Right forelimb (tissue), 1 donor: ENCODE measurements at regions not wholly inside any gene's neighbourhood (a gene's known extent, or its start where the extent isn't known, plus 50 kb on each side); places are given as distances from the start of the nearest gene placed in this dataset.

ENCODE experiments used
- DNase-seq: peaks from one replicate; pipeline ENCODE4 v3.0.0-alpha.2; 2018

DNA sequence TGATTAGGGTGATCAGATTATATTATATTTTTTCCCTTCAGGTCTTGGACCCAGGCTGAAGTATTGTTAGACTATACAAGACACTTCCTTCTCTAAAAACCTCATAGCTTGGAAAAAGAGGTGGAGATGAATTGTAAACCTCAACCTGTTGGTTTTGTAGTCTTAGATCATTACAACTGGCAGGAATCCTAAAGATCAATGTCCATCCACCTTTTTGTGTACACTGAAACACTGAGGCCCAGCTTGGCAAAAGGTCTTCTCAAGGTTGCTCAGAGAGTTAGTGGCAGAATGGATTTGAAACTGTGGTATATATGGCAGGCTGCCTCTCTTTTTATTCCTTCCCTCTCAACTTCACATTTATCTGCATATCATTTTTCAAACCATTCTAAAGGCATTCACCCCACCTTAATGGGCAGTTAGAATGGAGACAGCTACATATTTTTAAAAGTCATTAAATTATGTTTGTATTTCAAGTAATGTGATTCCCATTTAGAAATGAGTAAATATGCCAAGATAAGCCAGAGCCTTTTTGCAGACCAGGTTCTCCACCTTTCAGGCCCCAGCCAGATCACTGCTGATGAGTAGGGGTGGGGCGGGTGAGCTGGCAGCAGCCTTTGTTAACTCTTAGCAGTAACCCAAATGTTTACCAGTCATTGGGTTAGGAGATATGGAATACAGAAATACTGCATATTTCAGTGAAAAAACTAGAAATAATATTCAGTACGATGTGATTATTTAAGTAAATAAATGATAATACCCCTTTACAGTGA, 243.2 kb upstream of the F9 start:
- DNase-seq = no peak

DNA sequence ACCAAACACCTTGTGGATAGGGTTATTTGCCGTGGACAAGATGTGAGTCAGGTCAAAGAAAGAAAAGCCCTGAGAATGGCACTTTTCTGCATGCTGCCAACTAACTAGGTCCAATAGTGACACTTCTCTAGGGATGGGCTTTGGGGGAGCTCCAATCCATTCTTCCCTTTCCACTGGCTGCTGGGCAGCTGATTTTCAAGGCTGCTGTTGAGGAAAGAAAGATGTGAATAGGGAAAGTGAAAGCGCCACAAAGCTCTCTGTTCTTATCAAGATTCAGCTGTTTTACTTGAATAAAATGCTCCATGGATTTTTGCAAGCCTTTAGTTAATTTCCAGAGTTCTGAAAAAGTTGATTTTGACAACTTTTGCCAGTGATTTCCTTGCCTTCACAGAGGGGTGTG, 244.2 kb upstream of the F9 start:
- no peak for DNase-seq

DNA sequence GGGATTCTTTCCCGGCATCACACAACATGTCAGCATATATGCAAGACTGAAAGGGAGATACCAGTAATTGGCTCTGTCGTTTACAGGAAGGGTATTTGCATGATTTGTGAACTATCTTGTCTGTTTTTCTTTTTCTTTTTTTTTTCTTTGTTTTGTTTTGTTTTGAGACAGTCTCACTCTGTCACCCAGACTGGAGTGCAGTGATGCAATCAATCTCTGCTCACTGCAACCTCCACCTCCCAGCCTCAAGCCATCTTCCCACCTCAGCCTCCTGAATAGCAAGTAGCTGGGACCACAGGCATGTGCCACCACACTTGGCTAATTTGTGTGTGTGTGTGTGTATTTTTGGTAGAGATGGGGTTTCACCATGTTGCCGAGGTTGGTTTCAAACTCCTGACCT, 262.7 kb upstream of the F9 start:
- no peak for DNase-seq

DNA sequence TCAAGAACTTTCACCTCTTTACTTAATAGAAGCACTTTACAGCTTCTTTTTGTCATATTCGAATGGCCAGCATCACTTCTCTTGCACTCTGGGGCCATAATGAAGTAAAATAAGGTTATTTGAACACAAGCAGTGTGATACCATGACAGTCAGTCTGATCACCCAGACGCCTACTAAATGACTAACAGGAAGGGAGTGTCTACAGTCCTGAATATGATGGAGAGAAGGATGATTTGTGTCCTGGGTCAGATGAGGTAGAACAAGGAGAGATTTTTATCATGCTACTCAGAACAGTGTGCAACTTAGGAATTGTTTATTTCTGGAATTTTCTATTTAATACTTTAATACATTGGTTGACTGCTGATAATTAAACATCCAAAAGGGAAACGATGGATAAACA, 284.2 kb upstream of the F9 start:
- no peak for DNase-seq

DNA sequence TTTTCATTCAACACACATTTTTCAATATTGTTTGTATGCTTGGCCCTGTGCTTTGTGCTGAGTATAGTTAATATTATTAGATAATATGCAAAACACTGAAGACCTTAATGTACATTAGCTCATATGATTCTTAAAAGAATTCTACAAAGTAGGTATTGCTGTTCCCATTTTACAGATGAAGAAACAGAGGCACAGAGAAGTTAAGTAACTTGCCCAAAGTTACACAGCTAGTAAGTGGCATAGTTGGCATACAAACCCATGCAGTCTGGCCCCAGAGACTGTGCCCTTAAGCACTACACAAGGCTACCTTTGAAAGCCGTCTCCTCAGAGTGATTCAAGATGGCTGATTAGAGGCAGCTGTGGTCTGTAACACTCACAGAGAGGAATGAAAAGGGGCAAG, 293.4 kb upstream of the F9 start:
- DNase-seq = no peak

DNA sequence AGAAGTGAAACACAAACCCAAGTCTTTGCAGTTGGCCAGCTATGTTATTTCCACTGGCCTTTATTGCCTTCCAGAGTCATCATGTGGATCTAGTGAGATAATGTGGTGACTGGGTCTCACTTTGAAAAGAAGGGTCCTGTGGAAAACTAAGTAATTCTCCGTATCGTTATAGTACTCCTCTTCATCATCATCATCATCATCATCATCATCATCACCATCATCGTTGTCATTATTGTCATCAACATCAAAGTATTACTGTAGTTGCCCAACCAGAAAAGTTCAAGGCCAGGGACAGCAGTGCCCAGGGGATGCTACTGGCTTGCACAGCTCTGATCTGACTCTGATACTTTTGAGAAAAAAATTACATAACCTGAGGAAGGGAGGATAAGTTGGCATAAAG, 295.6 kb upstream of the F9 start:
- no peak for DNase-seq

DNA sequence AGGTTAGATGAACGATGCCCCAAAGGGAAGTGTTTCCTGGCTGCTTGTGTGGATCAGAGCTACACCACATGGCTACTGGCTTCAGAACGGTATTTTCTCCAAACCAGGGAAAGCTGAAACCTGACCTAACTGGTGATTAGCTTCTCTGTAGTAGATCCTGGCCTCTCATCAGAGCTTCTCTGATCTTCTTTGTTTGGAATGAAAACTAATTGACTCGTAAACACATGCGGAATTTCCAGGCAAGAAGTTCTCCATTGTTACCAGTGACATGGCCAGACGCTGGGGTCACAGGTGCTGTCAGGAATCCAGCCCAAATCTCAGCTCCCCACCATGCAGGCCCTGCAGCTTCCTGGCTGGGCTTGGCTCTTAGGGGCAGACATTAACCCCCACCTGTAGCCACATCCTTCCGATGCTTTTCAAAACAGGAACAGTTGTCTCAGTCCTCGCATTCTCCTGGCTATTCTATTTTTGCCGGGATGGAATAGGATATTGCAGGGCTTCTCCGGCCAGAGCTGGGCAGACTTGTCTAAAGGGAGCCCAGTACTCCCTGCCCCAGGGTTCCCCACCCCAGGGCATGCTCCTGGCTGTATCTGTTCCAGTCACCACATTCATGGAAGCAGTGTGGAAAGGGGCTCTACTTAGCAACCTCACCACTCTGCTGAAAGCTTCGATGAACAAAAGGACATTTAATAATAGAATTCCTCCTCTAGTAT, 305.4 kb upstream of the F9 start:
- DNase-seq = no peak

DNA sequence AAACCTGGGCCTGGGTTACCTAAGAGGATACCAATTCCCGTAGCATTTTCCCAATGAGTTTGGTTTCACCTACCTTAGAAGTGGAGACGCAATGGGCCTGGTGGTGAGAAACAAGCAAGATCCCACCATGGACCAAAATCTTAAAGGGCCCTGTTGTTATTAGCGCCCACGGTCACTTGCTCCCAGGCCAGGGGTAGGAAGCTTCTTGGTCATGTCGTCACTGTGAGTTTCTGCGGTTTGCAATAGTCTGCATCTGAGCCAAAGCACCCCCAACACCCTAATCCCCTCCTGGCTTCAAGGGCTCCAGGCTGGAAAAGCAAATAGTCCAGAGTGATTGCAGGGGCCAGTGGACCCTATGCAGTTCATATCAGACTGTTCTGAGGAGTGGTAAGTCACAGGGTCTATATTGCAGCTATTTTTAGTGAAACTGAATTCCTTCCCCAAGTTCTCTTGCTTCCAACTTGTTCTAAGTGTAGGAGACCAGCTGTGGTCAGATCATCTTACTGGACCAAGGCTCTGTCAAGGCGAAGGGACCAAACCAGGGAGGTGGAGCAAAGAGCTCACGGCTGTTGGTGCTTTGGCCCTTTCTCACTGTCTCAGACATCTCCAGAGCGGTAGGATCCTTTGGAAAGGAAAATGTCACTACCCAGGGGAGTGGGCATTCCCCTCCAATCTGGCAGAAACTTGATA, 307.9 kb upstream of the F9 start:
- DNase-seq = no peak

DNA sequence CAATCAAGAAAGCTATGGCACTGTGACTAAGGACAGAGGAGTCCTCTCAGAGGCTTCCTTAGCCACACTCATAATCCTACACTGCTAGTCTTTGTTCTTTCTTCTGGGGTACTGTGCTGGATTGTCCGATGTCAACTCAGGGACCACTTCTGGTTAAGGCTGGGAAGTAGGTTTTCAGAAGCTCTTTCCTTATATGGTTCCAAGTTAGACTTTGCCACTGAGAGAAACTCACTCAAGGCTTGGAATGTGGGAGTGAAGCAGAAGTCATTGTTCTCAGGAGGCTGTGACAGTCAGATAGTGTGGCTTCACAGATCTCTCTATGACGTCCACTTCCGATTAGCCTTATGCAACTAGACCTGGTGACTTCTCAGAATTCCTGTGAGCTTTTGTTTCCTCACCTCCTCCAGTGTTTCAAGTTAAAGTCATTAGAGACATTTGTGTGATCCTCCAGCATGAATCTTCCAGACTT, 317.3 kb upstream of the F9 start:
- DNase-seq = no peak

DNA sequence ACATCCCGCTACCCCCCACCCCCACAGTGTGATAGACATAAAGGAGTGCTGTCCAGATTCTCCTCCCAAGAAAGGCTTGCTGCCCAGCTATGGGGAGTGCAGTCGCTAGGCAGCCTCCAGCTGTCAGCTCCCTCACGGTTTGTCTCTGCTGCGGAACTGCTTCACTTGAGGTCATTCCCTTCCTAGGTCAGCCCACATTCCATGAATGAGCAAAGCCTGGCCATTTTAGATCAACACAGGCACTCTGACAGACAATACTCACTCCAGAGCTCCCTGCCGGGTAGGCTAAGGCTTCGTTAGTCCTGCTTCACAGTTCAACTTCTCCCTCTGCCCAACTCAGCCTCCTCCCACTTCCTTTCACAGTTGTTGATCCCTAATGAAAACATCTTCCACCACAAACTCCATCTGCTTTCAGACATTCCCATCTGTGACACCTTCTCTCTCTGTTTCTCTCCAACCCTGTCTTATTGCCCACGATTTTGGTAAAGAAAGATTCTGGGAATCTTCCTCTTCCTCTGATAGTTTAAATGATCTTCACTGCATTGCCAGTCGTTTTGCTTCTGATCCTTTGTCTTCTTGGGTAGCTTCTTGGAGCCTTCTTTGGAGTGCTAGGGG, 318.9 kb upstream of the F9 start:
- no peak for DNase-seq

DNA sequence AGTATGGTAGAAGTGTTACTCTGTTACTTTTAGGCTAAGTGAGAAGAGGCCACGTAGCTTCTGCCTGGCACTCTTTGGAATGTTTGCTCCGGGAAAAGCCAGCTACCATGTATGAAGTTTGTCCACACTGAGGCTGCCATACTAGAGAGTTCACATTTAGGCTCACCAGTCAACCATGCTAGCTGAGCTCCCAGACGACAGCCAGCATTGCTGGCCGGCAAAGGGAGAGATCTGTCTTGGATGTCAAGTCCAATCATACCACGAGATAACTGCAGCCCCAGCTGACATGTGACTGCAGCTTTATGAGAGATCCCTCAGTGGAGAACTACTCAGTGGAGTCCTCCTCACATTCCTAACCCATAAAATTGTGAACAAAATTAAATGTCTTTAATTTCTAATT, 321.2 kb upstream of the F9 start:
- DNase-seq = no peak

DNA sequence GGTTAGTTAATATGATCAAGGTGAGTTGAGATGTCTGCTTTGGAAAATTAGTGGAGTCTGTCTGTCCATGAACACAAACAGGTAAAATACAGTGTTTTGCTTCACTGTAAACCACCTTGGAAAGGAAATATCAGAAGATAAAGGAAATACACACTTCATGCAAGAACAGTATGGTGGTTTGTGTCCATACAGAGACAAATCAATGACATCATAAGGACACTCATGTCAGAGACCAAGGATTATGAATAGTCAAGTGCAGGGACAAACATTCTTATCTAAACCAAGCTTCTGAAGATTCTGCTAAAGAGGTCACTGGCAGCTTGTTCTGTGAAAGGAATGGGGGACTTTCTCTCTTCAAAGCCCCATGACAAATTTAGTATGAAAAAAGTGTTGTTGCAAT, 322.9 kb upstream of the F9 start:
- no peak for DNase-seq

DNA sequence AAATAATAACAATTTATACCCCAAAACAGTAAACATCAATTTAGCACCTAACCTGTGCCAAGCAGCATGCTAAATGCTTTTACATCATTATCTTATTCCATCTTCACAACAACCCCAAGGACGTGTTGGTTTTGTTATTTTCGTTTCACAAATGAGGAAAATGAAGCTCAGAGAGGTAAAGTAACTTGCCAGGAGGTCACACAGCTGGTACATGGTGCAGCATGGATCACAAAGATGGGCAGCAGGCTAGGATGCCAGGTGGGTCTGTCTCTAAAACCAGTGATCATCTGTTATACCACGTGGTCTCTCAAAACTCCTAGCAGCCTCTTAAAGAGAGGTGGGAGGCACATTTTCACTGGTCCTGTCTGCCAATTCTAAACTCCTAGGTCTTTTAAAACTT, 323.6 kb upstream of the F9 start:
- no peak for DNase-seq

DNA sequence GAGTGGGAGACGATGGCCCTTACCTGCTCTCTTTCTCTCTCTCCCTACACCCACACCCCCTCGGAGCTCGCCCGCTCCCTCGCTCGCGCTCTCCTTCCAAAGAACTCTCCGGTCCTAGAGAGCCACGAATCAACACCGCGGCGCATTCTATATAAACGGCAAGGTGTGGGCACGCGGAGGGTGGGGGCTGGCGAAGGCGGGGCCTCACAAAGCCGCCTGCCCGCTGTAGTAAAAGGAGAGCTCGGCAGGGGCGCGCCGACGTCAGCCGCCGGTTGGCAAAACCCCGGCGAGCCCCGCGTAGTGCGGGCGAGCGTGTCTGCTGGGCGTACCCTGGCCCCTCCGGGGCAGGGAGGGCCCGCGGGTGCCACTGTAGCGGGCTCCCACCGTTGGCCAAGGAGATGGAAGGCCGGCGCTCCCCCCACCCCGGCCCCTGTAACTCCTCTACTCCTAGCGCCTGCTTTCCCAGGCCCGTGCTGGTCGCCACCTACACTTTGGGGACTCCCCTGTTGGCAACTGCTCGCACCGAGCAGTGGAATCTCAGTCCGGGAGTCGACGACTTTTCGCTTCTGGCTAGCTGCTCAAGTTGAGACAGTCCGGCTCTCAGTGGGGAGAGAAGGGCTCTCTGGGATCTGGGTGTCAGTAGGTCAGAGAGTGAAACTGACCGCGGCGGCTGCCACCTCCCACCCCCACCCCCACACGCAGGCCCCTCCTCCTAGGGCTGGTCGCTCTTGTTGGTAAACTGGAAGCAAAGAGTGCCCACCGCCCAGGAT, 325.5 kb upstream of the F9 start:
- DNase-seq = peak; percentile 57

DNA sequence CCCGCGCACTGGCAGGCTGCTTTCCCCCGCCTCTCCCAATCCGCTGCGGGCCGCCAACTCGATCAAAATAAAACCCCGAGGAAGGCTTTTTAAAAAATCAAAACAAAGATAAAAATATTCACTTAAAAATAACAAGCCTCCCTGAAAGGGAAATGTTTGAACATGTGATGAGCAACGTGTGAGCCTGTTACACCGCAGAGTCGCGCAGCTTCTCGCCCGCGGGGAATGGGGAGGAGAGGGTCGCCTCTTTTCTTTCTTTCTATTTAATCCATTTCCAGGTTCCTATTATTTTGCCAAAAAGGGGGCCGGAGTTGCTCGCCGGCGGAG, 326.0 kb upstream of the F9 start:
- DNase-seq = no peak

DNA sequence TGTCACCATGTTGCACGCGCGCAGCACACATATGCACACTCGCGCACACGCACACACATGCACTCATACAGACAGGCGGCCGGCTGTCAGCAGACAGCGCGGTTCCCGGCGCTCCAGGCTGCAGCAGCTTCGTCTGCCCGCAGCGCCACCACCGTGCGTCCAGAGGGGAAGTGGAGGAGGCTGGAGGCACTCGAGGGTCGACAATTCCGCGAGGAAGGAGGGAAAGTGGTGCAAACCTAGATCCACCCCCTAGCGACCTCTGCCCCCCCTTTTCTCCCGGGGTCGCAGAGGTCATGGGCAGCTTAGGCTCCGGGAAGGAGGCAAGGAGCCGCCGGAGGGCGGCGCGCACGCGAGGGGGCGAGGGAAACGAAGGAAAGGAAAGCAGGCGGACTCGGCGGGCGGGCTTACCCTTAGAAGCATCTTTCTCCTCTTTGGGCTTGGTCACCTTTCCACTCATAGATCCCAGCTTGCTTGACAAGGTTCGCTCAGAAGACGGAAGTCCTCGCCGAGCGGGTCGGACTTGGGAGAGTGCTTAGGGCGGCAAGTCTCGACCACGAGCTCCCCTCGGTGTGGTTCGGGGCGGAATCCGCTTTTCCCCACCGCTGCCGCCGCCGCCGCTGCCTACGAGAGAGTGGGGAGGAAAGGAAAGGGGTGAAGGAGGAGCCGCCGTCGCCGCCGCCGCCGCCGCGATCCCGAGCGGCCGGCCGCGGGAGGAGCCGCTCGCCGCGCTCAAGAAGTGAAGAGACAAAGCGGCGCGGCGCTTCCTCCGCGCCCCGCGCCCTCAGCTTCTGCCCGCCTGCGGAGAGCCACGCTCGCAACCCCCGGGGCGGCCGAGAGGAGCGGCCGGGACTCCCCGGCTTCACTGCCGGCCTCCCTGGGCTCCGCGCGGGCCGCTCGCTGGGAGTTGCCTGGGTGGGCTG, 326.6 kb upstream of the F9 start:
- DNase-seq = peak; percentile 58

DNA sequence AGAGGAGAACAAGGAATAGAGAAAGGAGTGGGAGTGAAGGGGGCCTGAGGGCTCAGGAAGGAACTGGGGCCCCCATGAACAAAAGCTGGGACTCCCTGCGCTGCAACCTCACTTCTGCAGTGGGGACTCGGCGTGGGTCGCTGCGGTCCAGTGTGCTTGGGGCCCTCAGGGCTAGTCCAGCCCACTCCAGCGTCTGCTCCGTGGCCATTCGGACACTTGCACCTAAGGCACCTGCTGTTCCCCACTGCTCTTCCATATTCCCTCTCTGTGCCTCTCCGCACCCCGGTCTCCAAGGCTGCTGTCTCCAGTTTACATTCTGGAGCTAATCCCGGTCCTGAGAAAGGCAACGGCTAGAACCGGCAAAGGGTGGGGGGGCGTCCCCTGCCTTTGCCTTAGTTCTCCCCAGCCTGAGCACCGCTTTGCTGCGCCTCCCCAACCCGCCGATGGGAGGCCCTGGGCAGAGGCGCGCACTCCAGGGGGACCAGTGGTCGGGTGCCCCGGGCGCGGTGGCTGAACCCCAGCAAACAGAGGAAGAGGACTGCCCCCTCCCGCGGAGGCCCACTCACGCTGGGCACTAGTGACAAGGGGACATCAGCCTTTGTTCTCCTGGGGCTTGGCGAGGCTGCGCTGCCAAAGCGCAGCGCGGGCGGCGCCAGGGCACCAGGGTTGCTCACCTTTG, 327.7 kb upstream of the F9 start:
- no peak for DNase-seq

DNA sequence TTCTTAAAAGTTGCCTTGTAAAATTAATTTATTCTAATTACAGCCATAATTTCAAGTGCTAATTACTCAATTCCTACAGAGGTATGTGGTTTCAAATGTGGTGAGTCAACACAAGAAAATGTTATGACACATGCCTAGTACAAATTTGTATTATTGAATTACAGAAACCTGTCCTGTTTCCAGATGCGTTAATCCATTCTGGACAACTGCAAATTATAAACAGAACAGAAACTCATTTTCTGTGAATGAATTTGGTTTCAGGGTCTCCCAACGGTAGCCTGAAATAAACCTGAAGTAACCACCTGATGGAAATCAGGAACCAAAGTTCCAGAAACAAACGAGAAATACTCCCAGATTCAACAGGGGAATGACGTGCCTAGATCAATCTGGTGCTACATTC, 328.6 kb upstream of the F9 start:
- DNase-seq = no peak

DNA sequence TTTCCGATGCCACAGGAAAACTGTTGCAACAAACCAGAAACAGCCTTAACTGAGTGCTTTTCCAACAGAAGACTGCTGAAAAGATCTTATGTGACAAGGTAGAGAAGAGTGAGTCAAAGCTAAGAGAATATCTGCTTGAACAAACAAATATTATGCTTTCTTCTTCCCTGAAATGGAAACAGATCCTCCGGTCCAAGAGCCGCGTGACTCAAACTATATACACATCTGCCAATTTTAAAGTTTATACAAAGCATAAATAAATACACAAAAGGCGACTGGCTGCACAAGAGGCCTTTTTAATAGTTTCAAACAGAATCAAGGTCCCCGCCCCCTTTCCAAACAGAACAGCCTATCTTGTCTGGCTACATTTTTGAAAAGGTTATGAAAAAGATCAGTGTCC, 329.7 kb upstream of the F9 start:
- DNase-seq = no peak

DNA sequence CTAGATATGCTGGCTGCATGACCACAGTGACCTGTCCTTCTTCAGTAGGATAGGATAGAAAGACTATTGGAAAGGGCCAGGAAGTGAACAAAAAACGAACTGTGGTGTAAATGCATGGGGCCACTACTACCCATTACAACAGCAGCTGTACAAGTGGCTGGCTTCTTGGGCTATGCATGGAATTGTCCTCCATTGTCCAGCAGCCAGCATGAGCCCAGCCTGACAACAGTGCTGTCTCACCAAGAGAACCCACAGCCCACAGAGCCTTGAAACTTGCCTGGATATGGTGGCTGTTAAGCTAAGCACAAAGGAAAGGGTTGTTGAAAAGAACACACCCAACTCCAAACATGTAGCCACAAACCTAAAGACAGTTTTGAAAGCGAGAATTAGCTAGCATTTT, 330.2 kb upstream of the F9 start:
- DNase-seq = no peak

DNA sequence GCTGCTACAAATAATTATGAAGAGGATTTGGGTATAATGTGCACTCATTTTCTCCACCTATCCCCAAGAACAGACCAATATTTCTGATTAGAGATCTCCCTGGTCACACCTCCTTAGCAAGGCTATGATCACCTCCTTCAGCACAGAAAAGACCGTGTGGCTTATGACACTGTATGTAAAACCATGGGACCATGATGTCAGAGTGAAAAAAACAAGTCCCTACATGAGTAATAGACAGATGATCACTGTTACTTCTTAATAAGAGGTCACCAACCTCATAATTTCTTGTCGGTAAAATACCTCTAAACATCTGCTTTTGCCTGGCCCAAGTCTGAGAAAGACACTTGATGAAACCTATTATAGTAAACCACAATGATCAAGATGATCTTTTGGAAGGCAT, 330.6 kb upstream of the F9 start:
- no peak for DNase-seq
